CD4-positive, alpha-beta T cell treated with Interleukin-6 at 100 ng/mL for 8 hours (primary cell): ENCODE measurements at regions not wholly inside any gene's neighbourhood (a gene's known extent, or its start where the extent isn't known, plus 50 kb on each side); places are given as distances from the start of the nearest gene placed in this dataset.

Experiments
- DNase-seq: peaks from one replicate; pipeline ENCODE4 v3.0.0-alpha.2; 2020; ENCODE audit warnings: mixed read lengths, low spot score

- no peak for DNase-seq
Observed at GRCh38 chr1:82491301-82492048, 690.7 kb downstream of the ADGRL2 start.

- no peak for DNase-seq
Observed at GRCh38 chr1:82487778-82488177, 687.0 kb downstream of the ADGRL2 start.

- no peak for DNase-seq
Observed at GRCh38 chr1:82486969-82487368, 686.2 kb downstream of the ADGRL2 start.

DNA sequence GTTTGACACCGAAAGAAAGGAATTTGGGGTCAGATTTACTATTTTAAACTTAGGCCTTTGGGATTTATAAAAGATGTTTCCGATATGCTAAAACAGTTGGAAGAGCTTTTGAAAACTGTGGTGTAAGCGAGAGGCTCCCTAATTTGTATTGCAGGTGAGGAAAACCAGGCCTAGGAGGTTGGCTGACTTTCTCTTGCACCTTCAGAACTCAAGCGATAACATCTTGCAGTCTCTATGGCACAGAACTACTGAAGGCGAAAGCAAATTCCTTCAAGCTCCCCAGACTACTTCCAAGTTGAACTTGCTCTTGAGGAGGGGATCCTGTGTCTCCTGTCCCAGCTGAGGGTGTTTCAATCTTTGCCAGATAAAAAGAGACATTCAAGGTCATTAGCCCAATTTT, 685.7 kb downstream of the ADGRL2 start:
- no peak for DNase-seq

DNA sequence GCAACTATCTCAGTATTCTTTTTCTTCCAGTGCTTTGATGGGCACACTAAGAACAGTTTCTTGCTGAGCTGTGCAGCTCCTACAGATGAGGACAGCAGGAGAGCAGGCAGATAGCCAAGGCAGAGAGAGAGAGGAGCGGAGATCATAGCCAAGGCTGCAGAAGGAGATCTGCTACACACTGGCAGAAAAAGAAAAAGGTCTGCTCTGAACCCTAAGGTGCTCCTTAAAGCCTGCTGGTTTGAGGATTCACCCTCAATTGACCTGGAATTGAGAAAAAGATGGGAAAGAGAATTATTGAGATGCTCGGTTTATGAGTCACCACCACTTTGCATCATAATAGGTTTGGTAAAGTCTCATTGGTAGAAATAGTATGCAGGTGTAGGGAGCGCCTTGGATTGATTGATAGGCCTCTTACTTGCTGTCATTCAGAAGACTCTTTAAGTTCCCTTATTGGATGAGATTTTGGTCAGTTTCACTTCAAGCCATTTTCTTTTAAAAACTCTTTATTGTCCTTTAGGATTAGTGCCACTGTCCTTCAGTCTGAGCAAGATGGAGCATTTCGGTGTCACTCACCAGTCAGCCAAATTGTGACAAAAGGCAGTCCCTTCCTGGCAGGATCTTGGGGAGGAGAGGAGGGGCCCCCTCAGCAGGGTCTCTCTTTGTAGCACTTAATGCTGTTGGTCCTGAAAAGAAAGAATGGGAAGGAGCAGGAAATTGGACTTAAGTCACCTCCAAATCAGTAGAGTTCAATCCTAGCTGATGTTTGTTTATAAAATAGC, 685.0 kb downstream of the ADGRL2 start:
- DNase-seq = no peak

GRCh38 chr1:82483146-82483545, 682.4 kb downstream of the ADGRL2 start:
- no peak for DNase-seq

DNA sequence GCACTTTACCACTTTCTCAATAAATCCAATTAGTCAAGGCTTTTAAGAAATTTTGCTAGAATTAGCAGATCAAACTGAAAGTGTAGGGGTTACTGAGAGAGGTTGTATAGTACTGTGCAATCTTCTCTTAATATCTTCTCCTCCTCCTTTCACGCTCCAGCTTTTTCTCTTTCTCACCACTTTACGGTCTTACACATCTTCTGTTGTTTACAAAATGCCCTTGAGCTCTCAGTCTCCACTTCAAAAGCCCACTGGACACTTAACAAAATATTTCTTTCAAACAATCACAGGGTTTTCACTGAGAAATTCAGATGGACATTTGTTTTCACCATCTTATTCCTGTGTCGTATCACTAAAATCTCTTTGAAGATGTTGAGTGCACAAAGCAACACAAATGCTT, 678.2 kb downstream of the ADGRL2 start:
- no peak for DNase-seq

- DNase-seq = no peak
Observed at GRCh38 chr1:82472489-82473131, 671.9 kb downstream of the ADGRL2 start.

GRCh38 chr1:82466891-82467290, 666.2 kb downstream of the ADGRL2 start:
- no peak for DNase-seq

GRCh38 chr1:82466416-82466815, 665.7 kb downstream of the ADGRL2 start:
- no peak for DNase-seq

DNA sequence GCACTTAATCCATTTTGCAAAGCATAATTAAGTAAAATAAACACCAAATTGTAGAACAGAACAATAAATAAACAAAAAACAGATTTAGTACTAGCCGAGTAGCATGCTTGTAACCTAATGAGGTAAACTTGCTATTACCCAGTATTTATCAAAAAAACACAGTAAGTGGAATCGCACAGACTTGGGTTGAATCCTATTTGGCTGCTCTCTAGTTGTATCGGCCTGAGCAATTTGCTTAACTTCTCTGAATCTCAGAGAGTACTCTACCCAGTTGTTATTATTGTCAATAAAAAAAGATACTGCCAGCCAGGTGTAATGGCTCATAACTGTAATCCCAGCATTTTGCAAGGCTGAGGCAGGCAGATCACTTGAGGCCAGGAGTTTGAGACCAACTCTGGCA, 664.3 kb downstream of the ADGRL2 start:
- DNase-seq = no peak

DNA sequence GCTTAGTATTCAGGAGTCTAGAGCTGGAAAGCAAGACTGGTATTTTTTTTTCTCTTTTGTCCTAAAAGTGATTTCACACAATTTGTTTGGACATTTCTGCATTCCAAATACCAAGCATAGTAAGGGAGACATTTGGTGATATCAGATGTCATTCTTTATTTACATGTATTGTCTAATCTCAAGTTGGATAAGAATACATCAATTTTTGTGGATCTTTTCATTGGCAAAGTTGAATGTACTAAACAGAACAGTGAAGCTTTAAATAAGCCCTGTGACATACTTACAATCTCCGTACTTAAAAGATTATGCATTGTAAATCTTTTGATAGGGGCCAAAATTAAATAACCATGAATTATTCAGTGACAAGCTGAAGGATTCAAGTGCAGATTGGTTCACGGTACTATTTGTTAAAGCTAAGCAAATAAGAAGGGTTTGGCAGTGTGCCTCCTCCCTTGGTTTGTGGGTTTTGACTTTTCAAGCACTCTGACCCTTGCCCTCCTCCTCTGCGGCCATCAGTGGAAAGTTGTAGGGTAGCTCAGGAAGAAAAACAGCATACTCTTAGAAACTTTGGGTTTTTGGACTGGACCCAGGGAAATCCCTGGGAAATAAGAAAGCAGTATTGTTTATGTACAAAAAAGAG, 663.7 kb downstream of the ADGRL2 start:
- no peak for DNase-seq

GRCh38 chr1:82463951-82464350, 663.2 kb downstream of the ADGRL2 start:
- DNase-seq = no peak

DNA sequence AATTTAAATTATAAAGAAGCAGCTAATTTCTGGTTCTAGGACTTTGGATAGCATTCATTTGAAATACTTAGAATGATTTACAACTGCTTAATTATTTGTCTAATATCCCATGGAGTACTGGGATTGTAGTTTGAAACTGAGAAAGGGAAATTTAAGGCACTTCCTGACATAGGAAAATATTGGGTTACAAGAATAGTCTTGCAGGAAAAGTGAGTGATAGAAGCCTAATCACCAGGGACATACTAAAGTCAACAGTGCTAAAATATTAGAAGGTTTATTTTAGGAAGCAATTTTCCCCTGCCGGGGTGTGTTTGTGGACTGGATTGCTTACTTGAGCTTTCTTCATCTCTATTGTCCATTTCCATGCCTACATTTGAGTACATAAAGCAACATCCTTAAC, 661.6 kb downstream of the ADGRL2 start:
- no peak for DNase-seq

- DNase-seq = no peak
Observed at GRCh38 chr1:82455342-82455741, 654.6 kb downstream of the ADGRL2 start.

- no peak for DNase-seq
Observed at GRCh38 chr1:82454431-82454830, 653.7 kb downstream of the ADGRL2 start.

DNA sequence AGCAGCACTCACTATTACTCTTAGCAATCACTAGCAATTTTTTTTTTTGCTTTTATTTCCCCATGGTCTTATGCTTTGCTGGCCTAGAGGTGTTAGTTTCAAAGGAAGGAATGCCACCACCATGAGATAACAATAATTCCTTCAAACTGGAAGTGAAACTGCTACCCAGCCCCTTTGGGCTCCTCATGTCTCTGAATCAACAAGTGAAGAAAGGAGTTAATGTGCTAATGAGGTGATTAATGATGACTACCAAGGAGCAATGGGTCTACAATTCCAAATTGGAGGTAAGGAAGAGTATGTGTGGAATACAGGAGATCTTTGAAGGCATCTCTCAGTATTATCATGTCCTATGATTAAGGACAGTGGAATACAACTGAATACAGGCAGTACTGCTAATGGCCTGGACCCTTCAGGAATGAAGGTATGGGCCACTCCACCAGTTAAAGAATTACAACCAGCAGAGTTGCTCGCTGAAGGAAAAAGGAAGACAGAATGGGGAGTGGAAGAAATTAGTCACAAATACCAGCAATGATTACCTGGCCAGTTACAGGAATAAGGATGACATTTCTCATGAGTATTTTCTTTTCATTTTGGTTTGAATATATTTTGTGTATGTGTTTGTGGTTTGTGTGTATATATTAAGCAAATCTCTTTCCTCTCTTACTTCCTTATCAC, 652.9 kb downstream of the ADGRL2 start:
- no peak for DNase-seq

DNA sequence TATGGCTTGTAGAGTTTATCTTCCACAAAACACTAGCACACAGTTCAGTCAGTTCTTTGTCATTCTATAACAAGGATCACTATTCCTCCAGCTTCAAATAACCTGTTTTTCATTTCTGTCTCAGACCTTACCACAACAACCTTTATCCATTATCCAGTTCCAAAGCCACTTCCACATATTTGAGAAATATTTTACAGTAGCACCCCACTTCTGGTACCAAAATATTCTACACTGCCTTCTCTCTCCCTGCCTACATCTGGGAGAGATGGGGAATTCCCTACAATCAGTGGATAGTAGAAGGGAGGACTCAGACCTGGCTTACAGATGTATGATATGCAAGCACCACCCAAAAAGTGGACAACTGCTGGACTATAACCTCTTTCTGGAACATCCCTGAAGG, 651.4 kb downstream of the ADGRL2 start:
- no peak for DNase-seq

GRCh38 chr1:82451191-82451590, 650.5 kb downstream of the ADGRL2 start:
- no peak for DNase-seq

DNA sequence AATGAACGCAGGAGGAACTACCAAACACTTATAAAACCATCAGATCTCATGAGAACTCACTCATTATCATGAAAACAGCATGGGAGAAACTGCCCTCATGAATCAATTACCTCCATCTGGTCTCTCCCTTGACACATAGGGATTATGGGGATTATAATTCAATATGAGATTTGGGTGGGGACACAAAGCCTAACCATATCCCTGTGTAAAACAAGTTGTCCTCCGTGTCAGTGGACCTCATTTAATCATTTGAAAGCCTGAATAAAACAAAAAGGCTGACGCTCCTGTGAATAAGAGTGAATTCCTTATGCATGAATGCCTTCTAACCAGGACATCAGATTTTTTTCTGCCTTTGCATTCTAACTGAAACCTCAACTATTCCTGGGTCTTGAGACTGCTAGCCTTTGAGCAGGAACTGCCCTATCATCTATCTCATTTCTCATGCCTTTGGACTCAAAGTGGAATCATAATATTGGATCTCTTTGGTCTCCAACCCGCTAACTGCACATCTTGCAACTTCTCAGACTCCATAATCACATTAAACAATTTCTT, 648.8 kb downstream of the ADGRL2 start:
- DNase-seq = no peak

GRCh38 chr1:82446955-82447354, 646.2 kb downstream of the ADGRL2 start:
- DNase-seq = no peak

DNA sequence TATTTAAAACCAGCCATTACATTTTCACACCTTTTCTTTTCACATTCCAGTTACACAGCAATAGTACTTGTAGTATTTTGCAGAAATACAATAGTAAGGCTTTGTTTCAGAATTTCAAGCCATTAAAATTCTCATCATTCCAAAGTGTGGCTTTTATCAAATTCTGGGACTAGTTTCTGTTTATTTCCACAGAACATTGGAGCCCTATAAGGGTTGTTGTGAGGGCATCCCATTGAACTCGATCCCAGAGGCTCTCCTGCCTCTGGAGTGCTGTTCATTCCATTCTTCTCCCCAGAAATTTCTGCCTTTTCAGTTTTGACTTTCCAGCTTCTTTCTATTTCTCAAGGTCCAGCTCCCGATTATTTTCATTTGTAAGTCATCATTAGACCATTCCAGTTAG, 645.5 kb downstream of the ADGRL2 start:
- DNase-seq = no peak
